GM12873 (cell line): ENCODE measurements at regions not wholly inside any gene's neighbourhood (a gene's known extent, or its start where the extent isn't known, plus 50 kb on each side); places are given as distances from the start of the nearest gene placed in this dataset.

Source experiments
- CTCF ChIP-seq: IDR thresholded peaks from 2 replicates; pipeline ENCODE4 v1.5.1; 2012; ENCODE audit warnings: low read depth, mild to moderate bottlenecking, moderate library complexity, low read length, control low read depth; ENCODE audit not compliant: insufficient read depth; ENCODE audit errors: missing control alignments

- no peak for TF ChIP-seq CTCF
These were observed 153.8 kb downstream of the AREG start for GRCh38 chr4:74598611-74599325.

GRCh38 chr4:74603186-74603585 is 158.2 kb downstream of the AREG start:
- no peak for TF ChIP-seq CTCF

GRCh38 chr4:74608151-74608949 is 163.4 kb downstream of the AREG start:
- no peak for TF ChIP-seq CTCF

- TF ChIP-seq CTCF = no peak
These were observed 165.6 kb downstream of the AREG start for GRCh38 chr4:74610491-74610890.

GRCh38 chr4:74612837-74613236 is 167.9 kb downstream of the AREG start:
- no peak for TF ChIP-seq CTCF

GRCh38 chr4:74613266-74613665 is 168.3 kb downstream of the AREG start:
- TF ChIP-seq CTCF = no peak

- no peak for TF ChIP-seq CTCF
These were observed 170.5 kb downstream of the AREG start for GRCh38 chr4:74615411-74615810.
